ENCODE measurements at regions not wholly inside any gene's neighbourhood (a gene's known extent, or its start where the extent isn't known, plus 50 kb on each side); places are given as distances from the start of the nearest gene placed in this dataset.

GRCh38 chr4:107133965-107134653 lies 98.0 kb upstream of the DKK2 start:
- no peaks in the 10 kb centered on the region for H3K9me3 ChIP-seq
- no peaks in the 10 kb centered on the region for H3K4me1 ChIP-seq
- H3K27ac ChIP-seq, result no peak overlapping the region
- TF ChIP-seq CTCF (IDR thresholded peaks at IDR 0.05), result no peak
- ATAC-seq, result no peak
- no peaks in the 10 kb centered on the region for H3K36me3 ChIP-seq
- H3K4me3 ChIP-seq, result no peak overlapping the region
- no peaks in the 10 kb centered on the region for H3K27me3 ChIP-seq (ENCODE audit: low read depth)
- intact Hi-C loops (cut with DNase I), result no loop called here
- no peak for DNase-seq

GRCh38 chr4:107131295-107131694 lies 95.2 kb upstream of the DKK2 start:
- ATAC-seq (no peak), DNase-seq (no peak)
- intact Hi-C loops (cut with DNase I), result no loop called here
- no peaks in the 10 kb centered on the region for H3K9me3 ChIP-seq
- H3K27me3 ChIP-seq (ENCODE audit: low read depth), result no peaks in the 10 kb centered on the region
- no peak overlapping the region for H3K27ac ChIP-seq
- no peak for TF ChIP-seq CTCF (IDR thresholded peaks at IDR 0.05)
- H3K36me3 ChIP-seq, result no peaks in the 10 kb centered on the region
- H3K4me1 ChIP-seq, result no peaks in the 10 kb centered on the region
- H3K4me3 ChIP-seq, result no peak overlapping the region

GRCh38 chr4:107130157-107130556 lies 94.0 kb upstream of the DKK2 start:
- no peak for ATAC-seq
- H3K27me3 ChIP-seq (ENCODE audit: low read depth), result no peaks in the 10 kb centered on the region
- H3K36me3 ChIP-seq, result no peaks in the 10 kb centered on the region
- no peaks in the 10 kb centered on the region for H3K9me3 ChIP-seq
- no peak for TF ChIP-seq CTCF (IDR thresholded peaks at IDR 0.05)
- no peak overlapping the region for H3K27ac ChIP-seq
- H3K4me1 ChIP-seq, result no peaks in the 10 kb centered on the region
- intact Hi-C loops (cut with DNase I), result no loop called here
- H3K4me3 ChIP-seq, result no peak overlapping the region
- DNase-seq, result no peak

- Histone ChIP-seq H3K4me1 (no peaks in the 10 kb centered on the region), H3K36me3 (no peaks in the 10 kb centered on the region), H3K9me3 (no peaks in the 10 kb centered on the region), H3K4me3 (no peak overlapping the region), H3K27me3 (ENCODE audit: low read depth) (no peaks in the 10 kb centered on the region), H3K27ac (no peak overlapping the region)
- intact Hi-C loops (cut with DNase I), result no loop called here
- no peak for TF ChIP-seq CTCF (IDR thresholded peaks at IDR 0.05)
- no peak for DNase-seq
- no peak for ATAC-seq
Measured at GRCh38 chr4:107129611-107130010, 93.5 kb upstream of the DKK2 start.

- Histone ChIP-seq H3K4me3 (no peak overlapping the region), H3K4me1 (no peaks in the 10 kb centered on the region), H3K9me3 (no peaks in the 10 kb centered on the region), H3K36me3 (no peaks in the 10 kb centered on the region), H3K27me3 (ENCODE audit: low read depth) (no peaks in the 10 kb centered on the region), H3K27ac (no peak overlapping the region)
- TF ChIP-seq CTCF (IDR thresholded peaks at IDR 0.05), result no peak
- intact Hi-C loops (cut with DNase I), result no loop called here
- DNase-seq, result no peak
- ATAC-seq, result no peak
Measured at GRCh38 chr4:107129076-107129475, 93.0 kb upstream of the DKK2 start.

All from lower lobe of right lung (tissue), 2 donors.